ENCODE measurements at regions not wholly inside any gene's neighbourhood (a gene's known extent, or its start where the extent isn't known, plus 50 kb on each side); places are given as distances from the start of the nearest gene placed in this dataset.

DNA sequence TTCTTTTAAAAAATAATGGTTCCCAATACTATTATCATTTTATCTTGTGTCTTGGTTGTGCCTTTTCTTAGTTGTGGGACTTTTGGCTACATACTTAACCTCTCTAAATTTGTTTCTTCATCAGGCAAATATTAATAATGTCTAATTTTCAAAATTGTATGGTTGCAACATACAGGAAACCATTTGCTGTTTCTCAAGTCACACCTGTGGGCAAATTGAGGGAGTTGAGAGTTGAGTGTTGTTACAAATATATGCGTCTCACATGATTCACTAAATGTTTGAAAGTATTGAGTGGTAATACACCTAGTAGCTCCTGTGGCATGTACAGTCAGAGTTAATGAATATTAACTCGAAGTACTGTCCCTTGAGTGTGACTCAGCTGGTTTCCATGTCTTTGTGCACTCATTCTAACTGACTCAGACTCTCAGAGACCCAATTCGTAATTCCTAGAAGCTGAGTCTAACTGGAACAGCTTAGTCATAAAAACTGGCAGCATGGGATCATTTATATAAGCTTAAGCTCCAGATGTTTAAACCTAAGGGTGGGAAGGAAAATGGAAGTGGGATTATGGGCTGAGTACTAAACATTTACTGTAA is 802.4 kb downstream of the TRIML1 start:
- no peak for TF ChIP-seq CTCF (IDR thresholded peaks at IDR 0.05)
- no peak for TF ChIP-seq POLR2A (IDR thresholded peaks at IDR 0.05)

Data from lower leg skin (tissue), 3 donors.